HEK293T (cell line): ENCODE measurements at regions not wholly inside any gene's neighbourhood (a gene's known extent, or its start where the extent isn't known, plus 50 kb on each side); places are given as distances from the start of the nearest gene placed in this dataset.

ENCODE experiments used
- CTCF ChIA-PET: fragments of 350-600 bp; formaldehyde crosslinking; extraction: SDS; loops from one replicate; lab custom pipeline; 2021; ENCODE audit warnings: antibody characterized with exemption, inconsistent platforms; lab: Yijun Ruan, JAX
- POLR2A ChIA-PET: fragments of 350-600 bp; formaldehyde crosslinking; extraction: SDS; loops from one replicate; lab custom pipeline; 2020; ENCODE audit warnings: antibody characterized with exemption, inconsistent platforms; lab: Yijun Ruan, JAX
- DNase-seq: peaks from one replicate; pipeline ENCODE4 v3.0.0; 2012; ENCODE audit warnings: mixed read lengths; ENCODE audit errors: extremely low spot score
- ARNT ChIP-seq: fragments of 450-650 bp; IDR thresholded peaks from 2 replicates; pipeline ENCODE4 v1.6.1; 2017; ENCODE audit warnings: mild to moderate bottlenecking
- BHLHE40 ChIP-seq: fragments of 450-650 bp; IDR thresholded peaks from 2 replicates; pipeline ENCODE4 v1.6.1; 2016; ENCODE audit warnings: mild to moderate bottlenecking, moderate library complexity, borderline replicate concordance
- CTBP1 ChIP-seq: fragments of 450-650 bp; IDR thresholded peaks from 2 replicates; pipeline ENCODE4 v1.6.1; 2016; ENCODE audit warnings: borderline replicate concordance
- ELF4 ChIP-seq: fragments of 450-650 bp; IDR thresholded peaks from 2 replicates; pipeline ENCODE4 v1.6.1; 2017; ENCODE audit warnings: antibody characterized with exemption
- FOXA1 ChIP-seq: fragments of 450-650 bp; IDR thresholded peaks from 2 replicates; pipeline ENCODE4 v1.6.1; 2016; ENCODE audit warnings: mild to moderate bottlenecking
- FOXK2 ChIP-seq: fragments of 450-650 bp; IDR thresholded peaks from 2 replicates; pipeline ENCODE4 v1.6.1; 2016; ENCODE audit warnings: mild to moderate bottlenecking
- FOXM1 ChIP-seq: fragments of 450-650 bp; IDR thresholded peaks from 2 replicates; pipeline ENCODE4 v1.6.1; 2017; ENCODE audit warnings: mild to moderate bottlenecking, borderline replicate concordance
- HDGF ChIP-seq: fragments of 450-650 bp; IDR thresholded peaks from 2 replicates; pipeline ENCODE4 v1.6.1; 2017; ENCODE audit warnings: antibody characterized with exemption, borderline replicate concordance
- L3MBTL2 ChIP-seq: fragments of 450-650 bp; conservative IDR thresholded peaks from 2 replicates; pipeline ENCODE4 v1.6.1; 2016; ENCODE audit warnings: mild to moderate bottlenecking
- LEF1 ChIP-seq: fragments of 450-650 bp; IDR thresholded peaks from 2 replicates; pipeline ENCODE4 v1.6.1; 2017; ENCODE audit warnings: mild to moderate bottlenecking, borderline replicate concordance
- NFRKB ChIP-seq: fragments of 450-650 bp; IDR thresholded peaks from 2 replicates; pipeline ENCODE4 v1.6.1; 2016; ENCODE audit warnings: mild to moderate bottlenecking, moderate library complexity
- SP1 ChIP-seq: fragments of 450-650 bp; IDR thresholded peaks from 2 replicates; pipeline ENCODE4 v1.6.1; 2017
- SUZ12 ChIP-seq: fragments of 450-650 bp; IDR thresholded peaks from 2 replicates; pipeline ENCODE4 v1.6.1; 2016; ENCODE audit warnings: mild to moderate bottlenecking
- TARDBP ChIP-seq: fragments of 450-650 bp; IDR thresholded peaks from 2 replicates; pipeline ENCODE4 v1.6.1; 2016
- ZNF384 ChIP-seq: fragments of 450-650 bp; IDR thresholded peaks from 2 replicates; pipeline ENCODE4 v1.6.1; 2016
- TF ChIP-seq, protein P1 (sequence below): fragments of 450-650 bp; IDR thresholded peaks from 2 replicates; pipeline ENCODE4 v1.6.1; 2016

DNA sequence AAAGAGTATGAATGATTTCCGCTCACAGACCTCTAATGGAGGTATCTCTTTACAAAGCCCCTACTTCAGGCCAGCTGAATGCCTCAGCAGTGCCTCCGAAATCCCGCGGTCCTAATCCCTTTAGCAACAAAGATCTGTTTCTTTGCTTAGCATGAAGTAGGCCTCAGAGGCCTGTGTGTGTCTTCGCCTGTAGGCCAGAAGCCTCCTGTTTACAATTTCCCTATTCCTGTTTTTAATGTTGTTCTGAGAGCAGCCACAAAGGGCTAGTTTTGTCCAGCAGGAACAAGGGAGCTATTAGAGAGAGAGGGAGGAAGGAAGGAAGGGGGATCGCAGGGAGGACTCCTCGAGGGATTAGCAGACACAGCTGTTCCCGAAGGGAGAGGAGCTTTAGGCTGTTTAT lies 166.4 kb upstream of the SPRY4 start:
- POLR2A ChIA-PET = no interaction called here
- TF ChIP-seq ZNF384 (no peak), CTBP1 (no peak), LEF1 (no peak), FOXM1 (no peak), HDGF (no peak), SP1 (no peak), ARNT (no peak), L3MBTL2 (no peak), TARDBP (no peak), FOXA1 (no peak), SUZ12 (no peak)
- no peak for DNase-seq
- CTCF ChIA-PET = interaction anchor here (0.6 to 0.8 kb wide), 2 partner anchors 57 to 307 kb away, joined by 4 to 10 read pairs; no protein-coding TSS in a partner anchor

DNA sequence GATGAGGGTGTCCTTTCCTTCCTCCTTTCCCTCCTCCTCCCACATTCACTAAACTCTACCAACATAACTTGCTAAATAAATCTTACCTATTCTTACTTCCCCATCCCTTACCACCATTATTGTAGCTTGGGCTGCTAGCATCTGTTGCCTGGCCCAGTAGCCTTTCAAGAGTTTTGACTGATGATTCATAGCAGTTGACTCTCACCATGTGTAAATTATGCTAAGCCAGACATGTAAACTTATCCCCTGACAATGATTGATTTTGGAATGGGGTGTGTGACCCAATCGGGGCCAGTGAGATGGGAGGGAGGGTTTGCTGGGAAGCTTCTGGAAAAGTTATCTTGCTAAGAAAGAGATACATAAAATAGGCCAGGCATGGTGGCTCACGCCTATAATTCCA lies 161.8 kb upstream of the SPRY4 start:
- ChIA-PET POLR2A (no interaction called here), CTCF (no interaction called here)
- no peak for DNase-seq
- TF ChIP-seq, protein P1, sequence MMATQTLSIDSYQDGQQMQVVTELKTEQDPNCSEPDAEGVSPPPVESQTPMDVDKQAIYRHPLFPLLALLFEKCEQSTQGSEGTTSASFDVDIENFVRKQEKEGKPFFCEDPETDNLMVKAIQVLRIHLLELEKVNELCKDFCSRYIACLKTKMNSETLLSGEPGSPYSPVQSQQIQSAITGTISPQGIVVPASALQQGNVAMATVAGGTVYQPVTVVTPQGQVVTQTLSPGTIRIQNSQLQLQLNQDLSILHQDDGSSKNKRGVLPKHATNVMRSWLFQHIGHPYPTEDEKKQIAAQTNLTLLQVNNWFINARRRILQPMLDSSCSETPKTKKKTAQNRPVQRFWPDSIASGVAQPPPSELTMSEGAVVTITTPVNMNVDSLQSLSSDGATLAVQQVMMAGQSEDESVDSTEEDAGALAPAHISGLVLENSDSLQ = no peak
- TF ChIP-seq CTBP1 = no peak
- no peak for TF ChIP-seq LEF1
- no peak for TF ChIP-seq FOXA1
- TF ChIP-seq FOXM1 = no peak
- no peak for TF ChIP-seq FOXK2
- no peak for TF ChIP-seq HDGF
- no peak for TF ChIP-seq NFRKB
- no peak for TF ChIP-seq ELF4
- no peak for TF ChIP-seq ZNF384
- TF ChIP-seq SP1 = no peak
- no peak for TF ChIP-seq SUZ12
- TF ChIP-seq BHLHE40 = no peak
- TF ChIP-seq L3MBTL2 = no peak
- no peak for TF ChIP-seq ARNT
- TF ChIP-seq TARDBP = no peak

DNA sequence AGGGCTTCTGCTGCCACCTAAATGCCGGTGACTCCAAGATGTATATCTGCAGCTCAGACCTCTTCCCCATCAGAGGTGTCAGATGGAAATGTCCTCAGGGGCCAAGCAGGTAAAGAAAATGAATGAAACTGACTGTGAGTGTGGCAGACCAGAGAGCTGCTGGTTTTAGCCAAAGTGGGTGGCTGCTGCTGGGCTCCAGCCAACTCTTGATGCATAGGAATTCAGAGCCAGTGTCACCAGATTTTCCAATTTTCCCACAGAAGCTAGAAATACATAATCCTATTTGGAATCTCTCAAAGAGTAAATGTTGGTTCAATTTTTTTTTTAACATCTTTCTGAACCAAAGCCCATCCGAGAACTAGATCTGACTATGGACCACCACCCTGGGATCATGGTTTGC lies 161.2 kb upstream of the SPRY4 start:
- ChIA-PET POLR2A (no interaction called here), CTCF (no interaction called here)
- TF ChIP-seq L3MBTL2 (no peak), FOXK2 (no peak), TARDBP (no peak), NFRKB (no peak), SP1 (no peak), CTBP1 (no peak), FOXM1 (no peak), LEF1 (no peak), HDGF (no peak), BHLHE40 (no peak), ZNF384 (no peak), ELF4 (no peak), FOXA1 (no peak), ARNT (no peak), SUZ12 (no peak)
- TF ChIP-seq, protein P1 = no peak
- DNase-seq = no peak

DNA sequence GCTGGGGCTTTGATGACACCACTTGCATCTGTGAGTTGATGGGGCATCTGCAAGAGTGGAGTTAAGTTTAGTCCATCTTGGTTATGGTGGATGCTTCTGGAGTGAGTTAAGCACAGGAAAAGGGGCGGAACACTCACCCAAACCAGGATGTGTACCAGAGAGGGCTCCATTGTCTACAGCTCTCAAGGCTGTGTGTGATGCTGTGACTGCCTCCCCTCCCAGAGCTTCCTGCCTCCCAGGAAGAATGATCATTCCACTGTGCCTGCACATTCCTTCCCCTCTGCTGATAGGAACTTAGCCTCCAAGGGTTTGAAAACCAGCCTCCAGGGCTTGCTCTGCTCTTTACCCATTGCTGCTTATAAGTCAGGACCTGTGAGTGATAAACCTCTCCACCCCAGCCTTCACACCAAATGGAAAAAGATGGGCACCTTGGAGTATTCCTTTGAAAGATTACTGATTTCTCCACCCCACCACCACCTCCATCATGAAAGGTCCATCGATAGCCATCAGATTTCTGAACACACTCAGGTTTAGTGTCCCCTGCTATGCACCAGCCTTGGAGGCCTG lies 160.1 kb upstream of the SPRY4 start:
- DNase-seq = no peak
- POLR2A ChIA-PET = no interaction called here
- CTCF ChIA-PET = no interaction called here

DNA sequence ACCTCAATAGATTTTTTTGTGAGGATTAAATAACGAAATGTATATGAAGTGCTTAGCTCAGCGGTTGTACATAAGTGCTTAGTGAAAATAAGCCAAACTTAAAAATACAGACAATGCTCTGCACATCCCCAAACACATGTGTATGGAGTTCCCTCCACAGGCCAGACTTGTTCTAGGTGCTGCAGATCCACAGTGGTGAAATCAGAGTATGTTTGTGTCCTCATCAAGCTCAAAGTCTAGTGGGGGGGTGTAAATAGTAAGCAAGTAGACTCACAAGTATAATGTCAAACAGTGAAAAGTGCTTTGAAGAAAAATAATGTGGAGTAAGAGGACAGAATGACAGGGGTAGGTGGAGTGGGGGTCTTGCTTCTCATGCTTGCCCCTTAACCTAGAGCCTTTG lies 157.4 kb upstream of the SPRY4 start:
- TF ChIP-seq CTBP1 (no peak), SP1 (no peak), SUZ12 (no peak), HDGF (no peak), BHLHE40 (no peak)
- CTCF ChIA-PET = no interaction called here
- POLR2A ChIA-PET = no interaction called here
- no peak for DNase-seq

More for the DNA sequence above, 160.1 kb upstream of the SPRY4 start:
- no peak for TF ChIP-seq L3MBTL2
- TF ChIP-seq, protein P1 = no peak
- no peak for TF ChIP-seq SUZ12
- TF ChIP-seq FOXK2 = no peak
- TF ChIP-seq ARNT = no peak

DNA sequence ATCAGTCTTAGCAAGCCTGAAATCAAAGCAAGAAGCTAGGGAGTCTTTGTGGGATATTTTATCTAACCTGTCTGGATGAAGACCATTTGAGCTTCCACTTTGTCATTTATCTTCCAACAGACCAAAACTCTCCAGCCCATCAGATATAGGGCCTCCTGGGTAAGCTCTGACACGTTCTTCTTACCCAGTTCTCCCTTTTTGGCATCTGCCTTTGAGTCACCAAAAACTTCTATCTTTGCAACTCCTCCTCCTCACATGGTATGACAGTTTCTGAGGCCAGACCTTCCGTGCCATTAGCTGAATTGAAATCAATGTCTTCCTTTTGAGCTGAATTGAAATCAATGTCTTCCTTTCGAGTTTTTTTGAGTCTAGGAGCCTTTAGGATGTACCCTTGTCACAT lies 156.6 kb upstream of the SPRY4 start:
- TF ChIP-seq FOXM1 = no peak
- no peak for TF ChIP-seq HDGF
- TF ChIP-seq FOXK2 = no peak
- TF ChIP-seq TARDBP = no peak
- no peak for TF ChIP-seq NFRKB
- TF ChIP-seq, protein P1 = no peak
- TF ChIP-seq L3MBTL2 = no peak
- TF ChIP-seq CTBP1 = no peak
- TF ChIP-seq SUZ12 = no peak
- no peak for TF ChIP-seq ZNF384
- no peak for TF ChIP-seq ARNT
- no peak for TF ChIP-seq BHLHE40
- no peak for TF ChIP-seq SP1
- TF ChIP-seq ELF4 = no peak
- ChIA-PET CTCF (no interaction called here), POLR2A (no interaction called here)
- no peak for DNase-seq
